HTR-8/SVneo (cell line): ENCODE measurements at regions not wholly inside any gene's neighbourhood (a gene's known extent, or its start where the extent isn't known, plus 50 kb on each side); places are given as distances from the start of the nearest gene placed in this dataset.
"Not testable (repeated sequence)": the region's sequence is repeated elsewhere in the genome, so short reads cannot be mapped to it uniquely, and the experiment has no call there.

ENCODE experiments used
- DNase-seq: peaks from one replicate; pipeline ENCODE4 v3.0.0; 2011; ENCODE audit warnings: low spot score, mixed read lengths; ENCODE audit not compliant: insufficient read length
- FAIRE-seq: peaks from 2 replicates; lab custom pipeline; 2011; peaks lifted over from hg19 to GRCh38; lab: Jason Lieb, UNC

GRCh38 chr2:33762636-33763035, 163.5 kb upstream of the FAM98A start:
- FAIRE-seq (no peak), DNase-seq (no peak)

DNA sequence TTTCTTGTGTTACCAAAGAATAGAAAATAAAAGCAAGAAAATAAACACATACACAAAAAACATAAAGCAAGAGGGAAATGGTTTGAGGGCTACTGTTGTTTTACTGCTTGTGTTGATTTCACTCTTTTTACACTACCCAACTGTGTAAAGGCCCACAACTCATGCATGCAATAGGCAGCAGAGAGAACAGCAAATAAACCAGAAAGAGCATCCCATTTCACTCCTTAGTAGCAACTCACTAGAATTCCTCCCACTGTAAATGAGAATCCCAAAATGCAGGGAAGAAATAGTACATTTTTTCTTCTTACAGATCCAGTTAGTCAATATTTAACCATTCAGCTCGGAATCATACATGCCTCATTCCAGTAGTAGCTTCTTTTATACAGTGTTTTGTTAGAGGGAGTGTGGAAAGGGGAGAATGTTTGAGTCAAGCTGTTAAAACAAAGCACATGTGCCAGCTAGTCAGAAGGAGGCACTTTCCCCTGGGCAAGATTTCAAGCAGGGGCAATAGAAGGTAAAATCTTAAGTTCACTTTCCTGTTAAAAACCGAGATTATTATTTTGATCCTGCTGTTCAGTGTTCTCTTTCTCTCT, 147.2 kb upstream of the FAM98A start:
- no peak for DNase-seq

DNA sequence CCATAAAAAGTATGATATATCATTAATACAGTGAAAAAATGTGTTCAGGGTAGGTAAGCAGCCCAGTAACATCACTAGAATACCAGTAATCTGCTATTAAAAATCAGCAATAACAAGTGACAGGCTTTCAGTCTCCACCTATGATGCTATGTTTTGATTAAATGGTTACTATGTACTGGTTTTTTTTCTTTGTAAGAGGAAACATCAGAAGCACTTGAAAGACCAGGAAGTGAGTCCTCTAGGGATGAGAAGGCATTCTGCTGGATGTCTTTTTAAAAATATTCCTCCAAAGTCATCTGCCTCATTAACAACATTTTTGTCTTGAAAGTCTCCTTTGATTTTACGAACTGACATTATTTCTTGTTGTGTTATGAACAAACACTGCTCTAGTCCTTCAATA, 136.0 kb upstream of the FAM98A start:
- FAIRE-seq (no peak), DNase-seq (no peak)

More for the DNA sequence above, 147.2 kb upstream of the FAM98A start:
- FAIRE-seq: no peak

DNA sequence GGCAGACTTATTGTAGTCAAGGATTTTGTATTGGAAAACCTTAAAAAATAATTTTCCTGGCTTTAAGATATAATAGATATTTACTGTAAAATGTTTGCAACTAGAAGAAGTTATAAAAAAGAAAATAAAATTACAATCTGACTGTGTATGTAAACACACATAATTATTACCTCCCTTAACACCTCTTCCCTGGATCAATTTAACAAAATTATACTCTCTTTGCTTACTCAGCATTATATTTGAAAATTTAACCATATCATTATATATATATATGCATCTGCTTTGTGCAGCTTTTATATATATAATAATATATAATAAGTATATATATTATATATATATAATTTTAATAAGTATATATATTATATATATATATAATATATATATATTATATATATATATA, 131.7 kb upstream of the FAM98A start:
- no peak for FAIRE-seq
- no peak for DNase-seq

DNA sequence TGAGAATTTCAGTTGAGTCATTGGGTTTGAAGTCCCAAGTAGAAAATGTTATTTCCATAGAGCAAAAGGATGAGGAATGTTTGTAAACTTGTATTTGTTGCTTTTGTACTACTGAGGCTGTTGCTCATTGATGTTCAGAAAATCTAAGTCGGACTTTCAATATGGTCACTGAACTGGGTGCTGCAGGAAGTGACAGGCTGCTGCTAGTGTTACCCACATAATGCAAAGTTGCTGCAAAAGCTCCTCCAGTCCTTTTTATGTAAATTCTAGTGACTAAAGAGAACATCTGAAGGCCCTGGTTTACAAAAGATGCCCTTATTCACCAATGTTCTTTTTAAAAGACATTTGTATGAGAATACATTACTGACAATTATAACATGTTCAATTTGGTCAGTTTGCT, 131.1 kb upstream of the FAM98A start:
- no peak for FAIRE-seq

DNA sequence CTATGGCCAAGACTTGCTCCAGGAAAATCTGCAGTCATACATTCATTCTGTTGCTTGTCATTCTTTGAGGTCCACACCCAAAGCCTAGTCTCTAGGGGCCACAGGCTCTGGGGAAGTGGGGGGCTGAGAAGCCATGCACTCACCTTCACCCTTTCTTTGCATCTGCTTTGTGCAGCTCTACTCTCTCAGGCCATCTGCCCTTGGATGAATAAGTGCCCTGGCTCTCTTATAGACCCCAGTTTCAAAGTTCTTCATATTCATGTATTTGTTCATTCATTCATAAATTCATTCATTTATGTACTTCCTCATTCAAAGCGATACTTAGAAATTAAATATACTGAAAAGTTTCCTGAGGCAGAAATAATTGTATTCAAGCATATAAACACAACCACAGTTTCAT, 130.3 kb upstream of the FAM98A start:
- FAIRE-seq (no peak), DNase-seq (no peak)

More for the DNA sequence above, 131.1 kb upstream of the FAM98A start:
- no peak for DNase-seq

GRCh38 chr2:33728106-33728505, 129.0 kb upstream of the FAM98A start:
- no peak for FAIRE-seq
- DNase-seq: no peak

DNA sequence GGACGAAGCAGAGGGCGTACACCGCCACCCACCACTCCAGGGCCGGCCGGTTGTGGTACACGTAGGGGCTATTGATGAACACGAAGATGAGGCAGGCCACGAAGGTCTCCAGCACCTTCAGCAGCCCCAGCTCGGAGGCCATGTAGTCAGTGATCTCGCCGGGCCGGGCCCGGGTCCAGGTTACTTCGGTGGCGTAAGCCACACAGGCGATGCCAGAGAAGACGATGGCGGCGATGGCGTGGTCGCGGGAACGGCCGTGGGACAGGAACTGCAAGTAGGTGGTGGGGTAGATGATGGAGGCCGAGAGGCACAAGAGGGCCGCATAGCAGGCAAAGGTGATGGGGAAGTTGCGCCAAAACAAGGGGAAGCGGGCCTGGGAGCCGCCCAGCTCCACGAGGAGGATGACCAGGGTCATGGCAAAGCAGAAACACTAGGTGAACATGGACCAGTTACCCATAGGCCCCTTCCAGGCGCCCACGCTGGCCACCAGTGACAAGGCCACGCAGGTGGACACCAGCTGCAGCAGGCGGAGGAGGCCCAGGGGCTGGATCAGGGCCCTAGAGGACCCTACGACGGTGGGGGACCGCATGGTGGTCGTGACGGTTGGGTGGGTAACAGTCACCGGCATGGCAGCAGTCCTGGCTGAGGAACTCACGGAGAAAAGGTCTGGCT, 128.4 kb upstream of the FAM98A start:
- DNase-seq (no peak), FAIRE-seq (no peak)

DNA sequence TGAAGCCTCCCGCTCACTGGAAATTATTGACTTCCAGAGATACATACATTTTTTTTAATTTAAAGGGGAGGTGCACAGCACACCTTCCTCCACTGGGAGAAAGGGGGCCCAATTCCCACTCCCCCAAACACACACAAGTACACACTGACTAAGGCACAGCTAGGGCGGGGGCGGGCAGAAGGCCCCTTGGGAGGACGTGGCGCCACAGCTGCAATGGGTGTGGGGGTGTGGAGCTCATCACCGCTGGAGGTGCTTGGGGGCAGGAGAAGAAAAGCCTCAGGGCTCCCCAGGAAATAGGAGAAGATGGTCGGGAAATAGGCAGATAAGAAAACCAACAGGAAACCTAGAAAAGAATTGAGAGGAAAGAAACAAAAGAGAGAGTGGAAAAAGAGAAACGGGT, 127.3 kb upstream of the FAM98A start:
- DNase-seq (no peak), FAIRE-seq (no peak)

DNA sequence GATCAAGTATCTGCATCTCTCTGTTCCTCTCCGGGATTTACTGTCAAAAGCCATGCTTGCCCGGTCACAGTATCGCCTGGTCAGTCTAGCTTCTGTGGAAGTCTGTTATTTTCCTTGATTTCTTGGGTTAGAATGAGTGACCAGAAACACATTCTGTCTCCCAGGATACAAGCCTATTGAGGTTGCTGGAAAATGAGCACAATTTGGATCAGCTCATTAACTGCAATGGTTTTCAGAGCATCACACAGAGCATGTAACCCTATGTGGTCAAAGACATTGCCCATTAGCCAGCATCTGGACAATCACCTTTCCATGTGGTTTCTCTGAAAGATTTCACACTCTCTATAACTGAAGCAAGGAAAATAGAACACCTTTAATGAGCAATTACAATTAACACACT, 124.2 kb upstream of the FAM98A start:
- DNase-seq (no peak), FAIRE-seq (no peak)

GRCh38 chr2:33719067-33719466, 120.0 kb upstream of the FAM98A start:
- DNase-seq (no peak), FAIRE-seq (no peak)

- DNase-seq (no peak), FAIRE-seq (no peak)
Measured at GRCh38 chr2:33712674-33713073, 113.6 kb upstream of the FAM98A start.

- FAIRE-seq (no peak), DNase-seq (no peak)
Measured at GRCh38 chr2:33709951-33710350, 110.9 kb upstream of the FAM98A start.

DNA sequence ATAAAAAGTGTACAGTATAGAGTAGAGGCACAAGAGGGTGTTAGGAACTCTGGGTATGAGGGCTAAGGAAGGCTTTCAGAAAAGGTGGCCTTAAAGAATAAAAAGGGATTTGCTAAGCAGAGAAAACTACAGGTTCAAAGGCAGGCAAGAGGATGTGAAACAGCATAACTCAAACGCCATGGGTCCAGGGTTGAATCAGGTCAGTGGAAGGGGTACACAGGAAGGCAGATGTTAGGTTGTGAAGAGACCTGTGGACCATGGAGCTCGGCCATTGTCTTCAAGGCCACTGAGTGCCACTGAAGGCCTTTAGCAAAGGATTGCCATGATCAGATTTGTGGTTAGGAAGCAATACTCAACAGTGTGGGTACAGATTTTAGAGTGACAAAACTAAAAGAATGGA, 108.2 kb upstream of the FAM98A start:
- no peak for DNase-seq
- FAIRE-seq: no peak

GRCh38 chr2:33706410-33706809, 107.3 kb upstream of the FAM98A start:
- DNase-seq (no peak), FAIRE-seq (no peak)

DNA sequence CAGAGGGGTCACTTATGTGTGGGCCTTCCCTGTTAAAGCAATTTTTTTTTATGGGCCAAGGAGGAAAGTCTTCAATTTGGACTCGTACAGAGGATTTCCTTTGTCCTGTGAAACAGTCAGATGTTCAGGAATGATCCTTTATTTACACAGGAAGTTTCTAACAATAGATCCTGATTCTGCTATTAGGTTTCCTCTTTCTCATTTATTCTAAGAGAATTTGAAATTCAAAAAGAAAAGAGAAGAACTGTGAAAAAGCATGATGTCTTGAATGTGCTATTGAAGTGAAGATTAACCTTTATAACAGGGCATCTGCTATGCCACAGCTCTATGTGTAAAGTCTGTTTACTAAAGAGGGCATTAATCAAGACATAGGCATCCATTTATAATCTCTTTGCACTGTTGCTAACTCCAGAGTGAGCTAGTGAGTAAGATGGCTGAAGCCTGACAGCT, 105.3 kb upstream of the FAM98A start:
- DNase-seq (no peak), FAIRE-seq (no peak)

- FAIRE-seq (no peak), DNase-seq (no peak)
Measured at GRCh38 chr2:33696234-33696633, 97.1 kb upstream of the FAM98A start.

DNA sequence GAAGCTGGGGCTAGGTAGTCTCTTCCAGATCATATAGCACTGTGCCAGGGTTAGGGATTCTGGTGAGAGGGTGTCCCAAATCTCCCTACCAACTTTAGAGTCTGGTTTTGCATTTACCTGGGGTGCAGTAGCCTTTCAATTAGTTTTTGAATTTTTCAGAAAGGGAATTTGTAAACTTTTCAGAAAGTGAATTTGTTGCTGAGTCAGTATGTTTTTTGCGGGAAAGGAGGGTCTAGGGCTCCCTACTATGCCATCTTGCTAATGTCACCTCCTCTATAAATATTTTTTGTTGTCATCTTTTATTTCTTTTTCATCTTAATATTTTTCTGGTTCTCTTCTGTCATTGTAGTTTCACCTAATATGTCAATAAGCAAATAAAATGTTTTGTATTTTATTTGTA, 95.8 kb upstream of the FAM98A start:
- DNase-seq (no peak), FAIRE-seq (no peak)

DNA sequence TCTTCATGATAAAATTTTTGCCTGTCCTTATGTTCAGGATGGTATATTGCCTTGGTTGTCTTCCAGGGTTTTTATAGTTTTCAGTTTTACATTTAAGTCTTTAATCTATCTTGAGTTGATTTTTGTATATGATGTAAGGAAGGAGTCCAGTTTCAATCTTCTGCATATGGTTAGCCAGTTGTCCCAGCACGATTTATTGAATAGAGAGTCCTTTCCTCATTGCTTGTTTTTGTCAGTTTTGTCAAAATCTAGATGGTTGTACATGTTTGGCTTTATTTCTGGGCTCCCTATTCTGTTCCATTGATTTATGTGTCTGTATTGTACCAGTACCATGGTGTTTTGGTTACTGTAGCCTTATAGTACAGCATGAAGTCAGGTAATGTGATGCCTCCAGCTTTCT, 91.6 kb upstream of the FAM98A start:
- DNase-seq, FAIRE-seq: not testable (repeated sequence)

DNA sequence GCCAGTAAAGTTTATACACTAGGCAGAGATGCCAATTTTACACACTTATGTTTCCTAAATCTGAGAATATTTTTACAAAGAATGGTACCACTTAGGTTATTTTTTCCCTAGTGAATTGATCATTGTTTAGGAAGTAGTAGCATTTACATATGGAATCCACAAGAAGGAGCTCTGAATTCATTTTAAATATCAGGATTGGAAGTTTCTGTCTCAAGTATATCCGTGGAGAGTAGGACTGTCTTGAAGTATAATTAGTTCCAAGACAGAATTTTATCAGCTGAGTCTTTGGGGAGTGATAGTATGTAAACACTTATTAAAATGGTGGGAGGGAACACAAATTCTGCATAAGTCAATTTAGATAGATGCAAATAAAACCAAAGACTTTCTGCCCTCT, 82.3 kb upstream of the FAM98A start:
- DNase-seq (peak; percentile 19), FAIRE-seq (no peak)

GRCh38 chr2:33680644-33681363, 81.7 kb upstream of the FAM98A start:
- DNase-seq (no peak), FAIRE-seq (no peak)
